Loucy (cell line): ENCODE measurements at regions not wholly inside any gene's neighbourhood (a gene's known extent, or its start where the extent isn't known, plus 50 kb on each side); places are given as distances from the start of the nearest gene placed in this dataset.

ENCODE experiments used
- H2AFZ ChIP-seq: fragments of 200-600 bp; sonication (generic); 2 replicates; pipeline ENCODE4 v1.6.0; 2016; ENCODE audit warnings: antibody characterized with exemption, mild to moderate bottlenecking, low read length, moderate library complexity
- H3F3A ChIP-seq: fragments of 200-600 bp; 2 replicates; pipeline ENCODE4 v1.6.0; 2016; ENCODE audit warnings: antibody characterized with exemption, low read depth, mild to moderate bottlenecking
- H3K27me3 ChIP-seq: fragments of 200-600 bp; sonication (generic); 2 replicates; pipeline ENCODE4 v1.6.1; 2014; ENCODE audit warnings: low read length, mild to moderate bottlenecking; ENCODE audit not compliant: insufficient read depth, poor library complexity, severe bottlenecking
- H3K36me3 ChIP-seq: fragments of 200-600 bp; sonication (generic); 2 replicates; pipeline ENCODE4 v1.6.1; 2016; ENCODE audit warnings: low read length; ENCODE audit not compliant: insufficient read depth
- H3K4me1 ChIP-seq: fragments of 200-600 bp; sonication (generic); 2 replicates; pipeline ENCODE4 v1.5.1; 2014; ENCODE audit warnings: low read length, mild to moderate bottlenecking; ENCODE audit not compliant: insufficient read depth, poor library complexity, severe bottlenecking
- H3K4me2 ChIP-seq: fragments of 200-600 bp; sonication (generic); 2 replicates; pipeline ENCODE4 v1.6.0; 2014; ENCODE audit warnings: antibody characterized with exemption, low read length, low read depth, mild to moderate bottlenecking; ENCODE audit not compliant: poor library complexity, severe bottlenecking
- H3K4me3 ChIP-seq: fragments of 200-600 bp; sonication (generic); 2 replicates; pipeline ENCODE4 v1.5.1; 2014; ENCODE audit warnings: low read length, mild to moderate bottlenecking, mixed read lengths; ENCODE audit not compliant: poor library complexity, severe bottlenecking
- H3K79me2 ChIP-seq: fragments of 200-600 bp; sonication (generic); 2 replicates; pipeline ENCODE4 v1.6.1; 2014; ENCODE audit warnings: low read length; ENCODE audit not compliant: insufficient read depth
- H3K9ac ChIP-seq: fragments of 200-600 bp; sonication (generic); 2 replicates; pipeline ENCODE4 v1.6.0; 2014; ENCODE audit warnings: mild to moderate bottlenecking, low read depth, low read length, moderate library complexity; ENCODE audit not compliant: poor library complexity, severe bottlenecking
- H3K9me2 ChIP-seq: fragments of 200-600 bp; sonication (generic); replicated peaks from 2 replicates; pipeline ENCODE4 v1.6.1; 2016; ENCODE audit warnings: low read depth, low read length, mixed read lengths
- H3K9me3 ChIP-seq: fragments of 200-600 bp; sonication (generic); 2 replicates; pipeline ENCODE4 v1.6.1; 2014; ENCODE audit warnings: mild to moderate bottlenecking, antibody characterized with exemption, low read length, low read depth; ENCODE audit not compliant: insufficient read depth
- H4K20me1 ChIP-seq: fragments of 200-600 bp; sonication (generic); 2 replicates; pipeline ENCODE4 v1.6.0; 2014; ENCODE audit warnings: antibody characterized with exemption, low read length, mild to moderate bottlenecking; ENCODE audit not compliant: insufficient read depth, poor library complexity, severe bottlenecking
- CTCF ChIP-seq: fragments of 200-600 bp; sonication (generic); conservative IDR thresholded peaks from 2 replicates; pipeline ENCODE4 v1.5.1; 2014; ENCODE audit warnings: mild to moderate bottlenecking, antibody characterized with exemption, low read length
- EZH2phosphoT487 ChIP-seq: fragments of 200-600 bp; IDR thresholded peaks from 2 replicates; pipeline ENCODE4 v1.6.1; 2018; ENCODE audit warnings: antibody characterized with exemption, mild to moderate bottlenecking, moderate library complexity, borderline replicate concordance

GRCh38 chr16:64878940-64879339, 242.9 kb downstream of the CDH11 start:
- Histone ChIP-seq H3F3A (no peaks in the 10 kb centered on the region), H3K9me2 (no peaks in the 10 kb centered on the region), H3K4me2 (no peak overlapping the region), H3K9me3 (no peaks in the 10 kb centered on the region), H3K4me3 (no peak overlapping the region), H3K79me2 (no peaks in the 10 kb centered on the region), H3K9ac (no peak overlapping the region), H3K36me3 (no peaks in the 10 kb centered on the region), H2AFZ (no peak overlapping the region), H4K20me1 (no peaks in the 10 kb centered on the region), H3K4me1 (no peaks in the 10 kb centered on the region), H3K27me3 (no peaks in the 10 kb centered on the region)
- no peak for TF ChIP-seq EZH2phosphoT487
- TF ChIP-seq CTCF = no peak

GRCh38 chr16:64872101-64872500, 249.8 kb downstream of the CDH11 start:
- Histone ChIP-seq H3K4me1 (no peaks in the 10 kb centered on the region), H4K20me1 (no peaks in the 10 kb centered on the region), H2AFZ (no peak overlapping the region), H3K9me2 (no peaks in the 10 kb centered on the region), H3K27me3 (no peaks in the 10 kb centered on the region), H3K4me2 (no peak overlapping the region), H3K4me3 (no peak overlapping the region), H3F3A (no peaks in the 10 kb centered on the region), H3K9ac (no peak overlapping the region), H3K36me3 (no peaks in the 10 kb centered on the region), H3K79me2 (no peaks in the 10 kb centered on the region), H3K9me3 (no peaks in the 10 kb centered on the region)
- TF ChIP-seq EZH2phosphoT487 = no peak
- TF ChIP-seq CTCF = no peak

GRCh38 chr16:64870859-64871258, 251.0 kb downstream of the CDH11 start:
- no peaks in the 10 kb centered on the region for H3K79me2 ChIP-seq
- no peaks in the 10 kb centered on the region for H3F3A ChIP-seq
- no peaks in the 10 kb centered on the region; the same call in 1 of the 2 replicates for H3K9me3 ChIP-seq
- H3K4me2 ChIP-seq = no peak overlapping the region
- TF ChIP-seq CTCF = no peak
- no peak for TF ChIP-seq EZH2phosphoT487
- no peak overlapping the region for H3K4me3 ChIP-seq
- H3K27me3 ChIP-seq = no peaks in the 10 kb centered on the region
- no peaks in the 10 kb centered on the region for H3K4me1 ChIP-seq
- no peak overlapping the region for H2AFZ ChIP-seq
- no peak overlapping the region for H3K9ac ChIP-seq
- no peaks in the 10 kb centered on the region for H3K36me3 ChIP-seq
- H4K20me1 ChIP-seq = no peaks in the 10 kb centered on the region
- no peaks in the 10 kb centered on the region for H3K9me2 ChIP-seq
